ENCODE measurements at regions not wholly inside any gene's neighbourhood (a gene's known extent, or its start where the extent isn't known, plus 50 kb on each side); places are given as distances from the start of the nearest gene placed in this dataset.

DNA sequence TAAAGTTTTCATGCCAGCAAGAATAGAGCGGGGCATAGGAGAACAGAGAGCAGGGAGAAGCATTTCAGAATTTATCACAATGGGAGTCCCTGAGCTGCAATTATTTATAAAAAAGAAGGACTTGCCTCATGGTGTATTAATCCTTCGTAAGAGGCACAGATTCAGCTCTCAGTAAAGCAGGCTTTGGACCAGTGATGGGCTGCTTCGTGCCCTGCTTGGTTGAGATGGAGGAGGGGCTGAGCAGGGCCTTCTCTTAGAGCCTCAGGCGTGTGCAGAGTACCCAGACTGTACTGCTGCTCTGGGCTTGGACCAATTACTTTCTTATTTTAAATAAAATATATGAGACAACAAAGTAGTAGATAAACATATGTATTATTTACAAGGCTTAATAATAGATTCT lies 265.7 kb upstream of the SLC10A2 start:
- TF ChIP-seq CTCF (IDR thresholded peaks at IDR 0.05; ENCODE audit: control insufficient read depth, extremely low read depth, insufficient read depth) = no peak
- H3K4me3 ChIP-seq (ENCODE audit: low read depth, low read length) = no peak overlapping the region
- DNase-seq (ENCODE audit: low read depth) = no peak

GRCh38 chr13:103328899-103329298 lies 262.7 kb upstream of the SLC10A2 start:
- TF ChIP-seq CTCF (IDR thresholded peaks at IDR 0.05; ENCODE audit: control insufficient read depth, extremely low read depth, insufficient read depth) = no peak
- DNase-seq (ENCODE audit: low read depth) = no peak
- H3K4me3 ChIP-seq (ENCODE audit: low read depth, low read length) = no peak overlapping the region

GRCh38 chr13:103326326-103326725 lies 260.1 kb upstream of the SLC10A2 start:
- DNase-seq (ENCODE audit: low read depth) = no peak
- no peak for TF ChIP-seq CTCF (IDR thresholded peaks at IDR 0.05; ENCODE audit: control insufficient read depth, extremely low read depth, insufficient read depth)
- no peak overlapping the region for H3K4me3 ChIP-seq (ENCODE audit: low read depth, low read length)

DNA sequence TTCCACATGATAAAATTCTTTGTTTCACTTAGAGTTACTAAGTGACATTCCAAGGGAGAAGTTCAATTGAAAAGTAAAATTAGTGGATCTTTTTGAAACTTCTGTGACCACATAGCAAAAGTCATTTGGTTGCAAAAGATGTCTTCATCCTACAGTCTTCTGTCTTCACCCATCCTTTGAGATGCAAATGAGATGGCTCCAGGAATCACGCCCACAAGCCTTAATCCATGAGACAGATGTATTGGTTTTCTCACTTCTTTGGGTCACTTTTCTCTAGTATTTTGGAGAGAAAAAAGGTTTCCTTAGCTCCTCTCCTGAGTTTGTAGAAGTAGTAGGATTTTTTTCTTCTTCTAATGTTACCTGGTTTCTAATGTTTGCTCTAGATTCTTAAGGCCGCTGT lies 259.5 kb upstream of the SLC10A2 start:
- DNase-seq (ENCODE audit: low read depth) = no peak
- H3K4me3 ChIP-seq (ENCODE audit: low read depth, low read length) = no peak overlapping the region
- no peak for TF ChIP-seq CTCF (IDR thresholded peaks at IDR 0.05; ENCODE audit: control insufficient read depth, extremely low read depth, insufficient read depth)

DNA sequence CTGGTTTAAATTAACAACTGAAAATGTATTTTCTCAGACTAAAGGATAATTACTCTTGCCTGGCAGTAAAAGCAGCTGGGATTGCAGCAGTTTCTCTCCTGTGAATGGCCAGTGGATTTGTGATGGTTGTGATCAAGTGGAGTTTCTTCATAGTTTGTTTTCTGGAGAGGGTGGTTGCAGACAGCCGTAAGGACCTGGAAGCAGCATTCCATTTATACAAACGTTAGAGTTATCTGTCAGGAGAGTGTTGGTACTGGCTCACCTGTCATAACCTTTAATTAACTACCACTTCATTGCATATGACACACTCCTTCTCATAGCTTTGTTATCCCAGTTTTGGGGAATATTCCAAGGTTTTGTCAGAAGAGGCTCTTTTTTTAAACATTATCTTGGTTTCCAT lies 258.4 kb upstream of the SLC10A2 start:
- no peak overlapping the region for H3K4me3 ChIP-seq (ENCODE audit: low read depth, low read length)
- no peak for DNase-seq (ENCODE audit: low read depth)
- TF ChIP-seq CTCF (IDR thresholded peaks at IDR 0.05; ENCODE audit: control insufficient read depth, extremely low read depth, insufficient read depth) = no peak

DNA sequence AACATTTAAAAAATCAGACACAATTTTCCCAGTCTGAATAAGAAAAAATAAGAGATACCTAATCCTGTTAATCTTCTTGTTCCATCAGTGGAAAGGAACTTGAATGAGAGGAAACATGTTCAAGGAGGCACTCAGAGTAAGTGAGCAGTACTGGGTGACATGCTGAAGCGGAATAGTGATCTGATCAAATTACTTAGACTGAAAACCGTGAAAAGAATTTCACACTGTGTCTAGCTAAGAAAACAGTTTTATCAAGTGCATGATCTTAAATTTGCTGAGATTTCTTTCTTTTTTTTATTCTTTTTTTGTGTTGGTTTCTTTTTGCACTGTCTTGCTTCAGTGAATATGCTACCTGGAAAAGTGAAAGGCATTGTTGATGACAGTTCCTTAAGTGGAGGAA lies 249.5 kb upstream of the SLC10A2 start:
- H3K4me3 ChIP-seq (ENCODE audit: low read depth, low read length) = no peak overlapping the region
- no peak for DNase-seq (ENCODE audit: low read depth)
- no peak for TF ChIP-seq CTCF (IDR thresholded peaks at IDR 0.05; ENCODE audit: control insufficient read depth, extremely low read depth, insufficient read depth)

DNA sequence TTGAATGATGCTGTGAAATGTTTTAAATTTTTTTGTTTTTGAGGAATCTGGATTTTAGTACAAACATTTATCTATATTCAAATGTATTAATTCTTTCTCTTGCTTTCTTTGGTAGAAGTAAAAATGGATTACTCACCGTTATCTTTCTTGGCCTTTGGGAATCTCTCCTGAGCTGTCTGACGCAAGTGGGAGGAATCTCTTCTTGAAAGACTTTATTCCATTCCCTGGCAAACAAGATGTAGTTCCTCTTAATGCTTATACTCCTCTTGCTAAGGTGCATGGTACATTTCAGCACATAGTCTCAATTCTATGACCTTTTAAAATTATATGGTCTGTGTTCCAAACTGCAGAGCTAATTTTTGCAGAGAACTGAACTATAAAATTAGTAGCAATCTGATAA lies 246.2 kb upstream of the SLC10A2 start:
- no peak overlapping the region for H3K4me3 ChIP-seq (ENCODE audit: low read depth, low read length)
- no peak for DNase-seq (ENCODE audit: low read depth)
- no peak for TF ChIP-seq CTCF (IDR thresholded peaks at IDR 0.05; ENCODE audit: control insufficient read depth, extremely low read depth, insufficient read depth)

All from LNCaP clone FGC (cell line).